Kidney (tissue), 13 donors: ENCODE measurements at regions not wholly inside any gene's neighbourhood (a gene's known extent, or its start where the extent isn't known, plus 50 kb on each side); places are given as distances from the start of the nearest gene placed in this dataset.
A peak's percentile ranks its signal among the peaks of the same experiment; 100 is the strongest.

Source experiments
- DNase-seq, 5 donors: peaks; one replicate each; pipeline ENCODE4 v3.0.0-alpha.2; 2013 to 2020
- FAIRE-seq: peaks from 2 replicates; lab custom pipeline; 2012; peaks lifted over from hg19 to GRCh38; lab: Jason Lieb, UNC
- H3K27ac ChIP-seq, 2 donors: one replicate each; pipeline ENCODE4 v1.7.0; 2013; ENCODE audit warnings: low read depth in 2 of 2, low read length in 2 of 2, inconsistent platforms in 1 of 2
- H3K27me3 ChIP-seq: one replicate; pipeline ENCODE4 v1.7.1; 2013; ENCODE audit warnings: low read length, inconsistent platforms; ENCODE audit not compliant: control insufficient read depth, insufficient read depth
- H3K36me3 ChIP-seq, 3 donors: one replicate each; pipeline versions ENCODE4 v1.7.0 to v1.7.1; 2013; ENCODE audit warnings: low read length in 3 of 3, control low read depth in 1 of 3, inconsistent platforms in 1 of 3; ENCODE audit not compliant: insufficient read depth in 3 of 3, control insufficient read depth in 2 of 3
- H3K4me1 ChIP-seq, 3 donors: one replicate each; pipeline versions ENCODE4 v1.7.0 to v1.7.1; 2013; ENCODE audit warnings: low read length in 3 of 3, inconsistent platforms in 1 of 3, low read depth in 1 of 3; ENCODE audit not compliant: control insufficient read depth in 2 of 3, insufficient read depth in 2 of 3
- H3K4me3 ChIP-seq, 3 donors: one replicate each; pipeline versions ENCODE4 v1.7.0 to v1.8.1; 2013; ENCODE audit warnings: low read length in 3 of 3, control low read depth in 1 of 3, inconsistent platforms in 1 of 3
- H3K9ac ChIP-seq, 3 donors: one replicate each; pipeline versions ENCODE4 v1.7.0 to v1.7.1; 2013; ENCODE audit warnings: low read length in 3 of 3, control low read depth in 1 of 3, inconsistent platforms in 1 of 3
- H3K9me3 ChIP-seq, 3 donors: one replicate each; pipeline versions ENCODE4 v1.7.0 to v1.7.1; 2013; ENCODE audit warnings: low read length in 3 of 3, control low read depth in 1 of 3, inconsistent platforms in 1 of 3; ENCODE audit not compliant: control insufficient read depth in 2 of 3, insufficient read depth in 1 of 3
- intact Hi-C: fragments of 100-400 bp; cut with DNase I; formaldehyde crosslinking; loops from one replicate; pipeline ENCODE4 v1.11.1; 2022
- TF ChIP-seq, protein P1 (sequence below): IDR thresholded peaks from 3 replicates; pipeline ENCODE4 v1.5.1; 2012; ENCODE audit warnings: mild to moderate bottlenecking, moderate library complexity, borderline replicate concordance; ENCODE audit not compliant: insufficient read depth; ENCODE audit errors: extremely low read depth
- donor health status: control.
- donor health status: control.
- donor health status: control.
- donor health status: control.
- donor health status: control.
- donor health status: DM: yes; HTN: yes; CAD: no.
- donor health status: Normal renal cell carcinoma (clear cell type).

DNA sequence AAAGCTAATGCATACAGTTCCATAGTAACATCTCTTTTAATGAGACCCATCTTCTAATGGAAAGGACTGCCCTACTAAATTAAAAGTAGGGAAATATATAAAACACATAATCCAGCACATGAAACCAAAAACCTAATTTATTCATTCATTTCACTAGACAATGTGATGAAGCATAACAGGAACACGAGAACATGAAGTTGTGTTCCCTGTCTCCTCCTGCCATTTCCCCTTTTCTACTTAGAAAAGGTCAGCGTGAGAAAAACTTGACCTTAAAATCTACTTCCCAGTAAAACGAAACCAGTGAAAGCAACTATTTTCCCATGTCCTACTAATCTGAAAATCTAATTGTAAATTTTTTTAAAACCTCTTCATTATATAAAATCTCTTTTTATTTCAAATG lies 847.5 kb downstream of the TLE1 start:
- no peak for DNase-seq
- H3K36me3 ChIP-seq = no peaks in the 10 kb centered on the region
- intact Hi-C loops = no loop called here
- no peak overlapping the region for H3K4me3 ChIP-seq
- no peaks in the 10 kb centered on the region for H3K9me3 ChIP-seq
- TF ChIP-seq, protein P1, sequence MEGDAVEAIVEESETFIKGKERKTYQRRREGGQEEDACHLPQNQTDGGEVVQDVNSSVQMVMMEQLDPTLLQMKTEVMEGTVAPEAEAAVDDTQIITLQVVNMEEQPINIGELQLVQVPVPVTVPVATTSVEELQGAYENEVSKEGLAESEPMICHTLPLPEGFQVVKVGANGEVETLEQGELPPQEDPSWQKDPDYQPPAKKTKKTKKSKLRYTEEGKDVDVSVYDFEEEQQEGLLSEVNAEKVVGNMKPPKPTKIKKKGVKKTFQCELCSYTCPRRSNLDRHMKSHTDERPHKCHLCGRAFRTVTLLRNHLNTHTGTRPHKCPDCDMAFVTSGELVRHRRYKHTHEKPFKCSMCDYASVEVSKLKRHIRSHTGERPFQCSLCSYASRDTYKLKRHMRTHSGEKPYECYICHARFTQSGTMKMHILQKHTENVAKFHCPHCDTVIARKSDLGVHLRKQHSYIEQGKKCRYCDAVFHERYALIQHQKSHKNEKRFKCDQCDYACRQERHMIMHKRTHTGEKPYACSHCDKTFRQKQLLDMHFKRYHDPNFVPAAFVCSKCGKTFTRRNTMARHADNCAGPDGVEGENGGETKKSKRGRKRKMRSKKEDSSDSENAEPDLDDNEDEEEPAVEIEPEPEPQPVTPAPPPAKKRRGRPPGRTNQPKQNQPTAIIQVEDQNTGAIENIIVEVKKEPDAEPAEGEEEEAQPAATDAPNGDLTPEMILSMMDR = no peak
- no peak overlapping the region for H3K27ac ChIP-seq
- peak; percentile 30 for FAIRE-seq
- H3K27me3 ChIP-seq = no peaks in the 10 kb centered on the region
- H3K4me1 ChIP-seq = no peaks in the 10 kb centered on the region
- H3K9ac ChIP-seq = no peak overlapping the region

DNA sequence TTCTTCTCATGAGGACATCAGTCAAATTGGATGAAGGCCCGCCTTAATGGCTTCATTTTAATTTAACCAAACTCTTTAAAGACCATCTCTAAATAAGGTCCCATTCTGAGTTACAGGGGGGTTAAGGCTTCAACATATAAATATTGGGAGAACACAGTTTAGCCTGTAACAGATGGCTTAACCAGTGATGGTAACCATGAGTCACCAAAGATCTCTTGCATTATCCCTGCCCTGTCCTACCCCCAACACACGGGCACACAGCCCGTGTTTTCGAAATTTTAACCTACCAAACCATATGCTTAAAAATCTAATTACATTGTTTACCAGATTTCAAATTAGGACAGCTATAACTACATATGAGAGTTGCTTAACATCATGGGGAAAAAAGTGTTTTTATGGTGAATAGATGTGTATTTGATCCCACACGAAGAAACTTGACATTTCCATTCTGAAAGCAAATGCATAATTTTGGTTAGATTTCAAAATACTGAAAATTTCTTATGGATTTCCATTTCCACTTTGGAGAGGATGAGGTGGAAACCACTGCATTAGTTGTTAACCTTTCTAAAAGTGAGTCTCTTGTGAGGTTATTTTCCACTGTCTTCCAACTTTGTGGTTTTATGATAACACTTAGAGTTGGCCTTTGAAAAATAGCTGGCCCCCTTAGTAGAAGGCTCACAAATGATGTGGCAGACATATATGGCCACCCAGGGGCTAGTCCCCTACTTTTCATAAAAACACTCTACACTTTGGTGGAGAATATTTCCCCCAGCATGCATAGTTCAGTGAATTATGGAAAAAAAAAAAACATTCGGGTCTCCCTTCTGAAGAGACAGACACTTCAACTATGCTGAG lies 849.3 kb downstream of the TLE1 start:
- no peak for FAIRE-seq

DNA sequence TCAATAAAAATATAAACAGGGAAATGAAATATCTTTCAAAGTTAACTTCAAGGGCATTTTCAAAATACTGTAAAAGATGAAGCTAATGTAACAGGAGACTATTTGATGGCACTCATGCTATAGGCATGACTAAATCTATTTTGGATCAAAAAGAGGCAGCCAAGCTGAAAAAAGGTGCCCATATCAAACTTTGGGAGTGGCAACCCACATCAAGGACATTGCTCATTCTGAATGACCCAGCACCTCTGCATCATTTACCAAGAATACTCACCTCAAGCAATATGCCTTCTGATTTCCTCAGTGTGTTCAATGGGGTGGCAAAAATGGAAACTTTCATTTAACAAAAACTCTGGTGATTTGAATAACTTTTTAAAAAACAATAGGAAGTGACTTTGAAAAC lies 853.3 kb downstream of the TLE1 start:
- Histone ChIP-seq H3K27me3 (no peaks in the 10 kb centered on the region), H3K27ac (no peak overlapping the region), H3K9ac (no peak overlapping the region), H3K4me3 (no peak overlapping the region), H3K4me1 (no peaks in the 10 kb centered on the region), H3K9me3 (no peaks in the 10 kb centered on the region), H3K36me3 (no peaks in the 10 kb centered on the region)
- FAIRE-seq (no peak), DNase-seq (no peak)
- intact Hi-C loops = no loop called here
- TF ChIP-seq, protein P1 = no peak

More for the DNA sequence above, 849.3 kb downstream of the TLE1 start:
- Histone ChIP-seq H3K9ac (no peak overlapping the region), H3K4me3 (no peak overlapping the region), H3K27me3 (no peaks in the 10 kb centered on the region), H3K4me1 (no peaks in the 10 kb centered on the region), H3K9me3 (no peaks in the 10 kb centered on the region), H3K36me3 (no peaks in the 10 kb centered on the region), H3K27ac (no peak overlapping the region)
- TF ChIP-seq, protein P1 = no peak
- DNase-seq = no peak
- intact Hi-C loops = no loop called here
